ENCODE measurements at regions not wholly inside any gene's neighbourhood (a gene's known extent, or its start where the extent isn't known, plus 50 kb on each side); places are given as distances from the start of the nearest gene placed in this dataset.

DNA sequence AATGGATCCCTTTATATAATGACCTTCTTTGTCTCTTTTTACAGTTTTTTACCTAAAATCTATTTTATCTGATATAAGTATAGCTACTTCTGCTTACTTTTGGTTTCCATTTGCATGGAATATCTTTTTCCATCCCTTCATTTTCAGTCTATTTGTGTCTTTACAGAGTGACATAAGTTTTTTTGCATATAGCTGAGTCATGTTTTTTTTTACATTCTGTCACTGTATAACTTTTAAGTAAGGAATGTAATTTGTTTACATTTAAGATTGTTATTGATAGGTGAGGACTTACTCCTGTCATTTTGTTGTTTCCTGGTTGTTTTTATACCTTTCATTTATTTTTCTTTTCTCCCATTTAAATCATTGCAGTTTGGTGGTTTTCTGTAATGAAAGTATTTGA, 402.7 kb upstream of the ADGRL2 start:
- Mint-ChIP-seq H3K4me1 (no peaks in the 10 kb centered on the region), H3K4me3 (no peak overlapping the region), H3K27ac (ENCODE audit: unreplicated experiment) (no peak overlapping the region), H3K9me3 (peaks cover 11% of the 10 kb centered on the region), H3K27me3 (ENCODE audit: low read depth) (no peaks in the 10 kb centered on the region), H3K36me3 (ENCODE audit: low read depth) (peaks cover 10% of the 10 kb centered on the region)
- no peak for DNase-seq (ENCODE audit: low read depth, low spot score)
- TF ChIP-seq, protein P1, sequence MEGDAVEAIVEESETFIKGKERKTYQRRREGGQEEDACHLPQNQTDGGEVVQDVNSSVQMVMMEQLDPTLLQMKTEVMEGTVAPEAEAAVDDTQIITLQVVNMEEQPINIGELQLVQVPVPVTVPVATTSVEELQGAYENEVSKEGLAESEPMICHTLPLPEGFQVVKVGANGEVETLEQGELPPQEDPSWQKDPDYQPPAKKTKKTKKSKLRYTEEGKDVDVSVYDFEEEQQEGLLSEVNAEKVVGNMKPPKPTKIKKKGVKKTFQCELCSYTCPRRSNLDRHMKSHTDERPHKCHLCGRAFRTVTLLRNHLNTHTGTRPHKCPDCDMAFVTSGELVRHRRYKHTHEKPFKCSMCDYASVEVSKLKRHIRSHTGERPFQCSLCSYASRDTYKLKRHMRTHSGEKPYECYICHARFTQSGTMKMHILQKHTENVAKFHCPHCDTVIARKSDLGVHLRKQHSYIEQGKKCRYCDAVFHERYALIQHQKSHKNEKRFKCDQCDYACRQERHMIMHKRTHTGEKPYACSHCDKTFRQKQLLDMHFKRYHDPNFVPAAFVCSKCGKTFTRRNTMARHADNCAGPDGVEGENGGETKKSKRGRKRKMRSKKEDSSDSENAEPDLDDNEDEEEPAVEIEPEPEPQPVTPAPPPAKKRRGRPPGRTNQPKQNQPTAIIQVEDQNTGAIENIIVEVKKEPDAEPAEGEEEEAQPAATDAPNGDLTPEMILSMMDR (conservative IDR thresholded peaks at IDR 0.05): no peak

DNA sequence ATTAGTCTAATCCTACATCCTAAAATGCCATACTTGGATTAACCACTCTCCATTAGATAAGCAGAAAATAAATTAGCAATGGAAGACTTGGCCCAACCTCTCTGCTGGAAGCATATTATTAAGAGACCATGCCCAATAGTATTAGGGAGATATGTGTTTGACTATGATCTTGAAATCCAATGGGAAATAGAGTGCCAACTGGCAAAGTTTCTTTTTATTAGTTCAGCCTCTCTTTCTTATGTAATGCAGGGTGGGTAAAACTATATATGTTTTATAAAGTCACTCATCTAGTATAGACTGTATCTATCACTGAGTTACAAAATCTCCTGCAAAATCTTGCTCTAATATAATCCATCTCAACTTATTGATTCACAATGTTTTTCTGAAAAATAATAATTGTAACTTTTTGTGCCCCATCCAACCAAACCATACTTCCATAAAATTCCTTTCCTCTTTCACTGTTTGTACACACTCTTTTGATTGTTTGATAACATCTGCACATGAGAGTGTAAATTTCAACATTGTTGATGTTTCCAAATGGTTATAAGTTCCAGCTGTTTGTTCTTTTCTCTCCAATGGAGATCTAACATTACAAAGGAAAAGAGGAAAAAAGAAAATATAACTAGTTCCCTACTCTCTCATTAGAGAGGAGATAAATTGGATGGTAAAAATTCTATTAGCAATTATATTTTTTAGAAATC, 408.1 kb upstream of the ADGRL2 start:
- Mint-ChIP-seq H3K4me3 (no peak overlapping the region), H3K36me3 (ENCODE audit: low read depth) (no peaks in the 10 kb centered on the region), H3K9me3 (no peaks in the 10 kb centered on the region), H3K4me1 (no peaks in the 10 kb centered on the region), H3K27ac (ENCODE audit: unreplicated experiment) (no peak overlapping the region), H3K27me3 (ENCODE audit: low read depth) (no peaks in the 10 kb centered on the region)
- TF ChIP-seq, protein P1 (conservative IDR thresholded peaks at IDR 0.05): no peak
- no peak for DNase-seq (ENCODE audit: low read depth, low spot score)

DNA sequence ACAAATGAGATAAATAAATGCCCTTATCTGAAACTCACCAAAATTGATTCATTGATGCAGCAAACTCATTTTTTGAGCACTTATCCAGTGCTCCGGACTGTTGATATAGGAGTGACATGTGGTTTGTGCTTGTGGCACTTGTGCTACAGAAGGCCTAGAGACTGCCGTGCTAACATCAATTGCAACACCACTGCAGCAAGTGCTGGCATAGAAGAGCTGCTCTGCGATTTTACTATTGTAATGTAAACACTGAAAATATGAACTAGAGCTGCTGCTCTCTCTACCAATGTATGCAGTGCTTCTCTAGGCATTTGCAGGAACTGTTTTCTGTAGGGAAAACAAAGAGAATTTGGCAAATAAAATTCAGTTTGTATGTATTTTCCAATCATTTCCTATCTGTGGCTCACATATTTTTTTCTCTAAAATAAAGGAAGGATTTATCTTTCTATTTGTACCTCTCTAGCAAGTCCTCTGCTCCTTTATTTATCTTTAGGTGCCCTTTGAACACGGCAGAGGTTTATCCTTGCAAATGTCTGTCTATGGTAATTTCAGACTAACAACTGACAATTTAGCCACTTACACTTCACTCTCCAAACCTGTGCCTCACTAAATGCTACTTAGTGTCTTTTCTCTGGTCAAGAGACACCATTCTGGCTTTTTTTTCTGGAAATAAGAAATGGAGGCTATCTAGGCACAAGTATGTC, 409.5 kb upstream of the ADGRL2 start:
- H3K27me3 Mint-ChIP-seq (ENCODE audit: low read depth): no peaks in the 10 kb centered on the region
- no peak for DNase-seq (ENCODE audit: low read depth, low spot score)
- H3K4me3 Mint-ChIP-seq: no peak overlapping the region
- H3K4me1 Mint-ChIP-seq: peaks cover 2% of the 10 kb centered on the region
- no peaks in the 10 kb centered on the region for H3K36me3 Mint-ChIP-seq (ENCODE audit: low read depth)
- no peaks in the 10 kb centered on the region for H3K9me3 Mint-ChIP-seq
- no peak overlapping the region for H3K27ac Mint-ChIP-seq (ENCODE audit: unreplicated experiment)
- TF ChIP-seq, protein P1 (conservative IDR thresholded peaks at IDR 0.05): no peak

DNA sequence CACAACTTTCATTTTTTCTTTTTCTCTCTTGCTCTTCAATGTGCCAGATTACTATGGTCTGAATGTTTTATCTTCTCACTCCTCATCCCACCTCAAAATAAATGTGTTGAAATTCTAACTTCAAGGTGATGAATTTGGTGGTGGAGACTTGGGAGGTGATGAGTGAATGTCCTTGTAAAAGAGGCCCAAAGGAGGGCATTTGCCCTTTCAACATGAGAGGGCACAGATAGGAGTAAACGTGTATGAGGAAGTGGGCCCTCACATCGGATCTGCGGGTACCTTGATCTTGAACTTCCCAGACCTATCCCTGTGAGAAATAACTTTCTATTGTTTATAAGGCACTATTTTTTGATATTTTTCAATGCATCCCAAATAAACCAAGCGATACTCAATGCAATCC, 412.3 kb upstream of the ADGRL2 start:
- peaks cover 3% of the 10 kb centered on the region for H3K4me1 Mint-ChIP-seq
- DNase-seq (ENCODE audit: low read depth, low spot score): no peak
- H3K27ac Mint-ChIP-seq (ENCODE audit: unreplicated experiment): no peak overlapping the region
- no peaks in the 10 kb centered on the region for H3K36me3 Mint-ChIP-seq (ENCODE audit: low read depth)
- H3K9me3 Mint-ChIP-seq: no peaks in the 10 kb centered on the region
- no peak overlapping the region for H3K4me3 Mint-ChIP-seq
- no peaks in the 10 kb centered on the region for H3K27me3 Mint-ChIP-seq (ENCODE audit: low read depth)
- TF ChIP-seq, protein P1 (conservative IDR thresholded peaks at IDR 0.05): no peak

DNA sequence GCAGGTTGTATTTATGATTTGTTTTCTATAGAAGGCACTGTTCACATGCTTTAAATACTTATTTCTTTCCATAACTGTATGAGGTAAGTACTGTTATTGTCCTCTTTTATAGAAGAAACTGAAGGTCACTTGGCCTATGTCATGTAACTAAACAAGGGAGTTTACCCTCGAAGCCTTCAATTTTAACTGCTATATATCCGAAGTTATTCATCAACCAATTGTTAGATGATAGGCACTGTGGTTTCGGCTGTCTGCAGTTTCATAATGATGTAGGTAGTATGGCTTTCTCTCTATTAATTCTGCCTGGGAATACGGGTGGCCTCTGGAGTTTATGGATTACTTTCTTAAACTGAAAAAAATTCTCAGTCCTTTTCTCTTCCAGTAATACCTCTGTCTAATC, 413.3 kb upstream of the ADGRL2 start:
- Mint-ChIP-seq H3K4me3 (no peak overlapping the region), H3K9me3 (no peaks in the 10 kb centered on the region)
- TF ChIP-seq, protein P1 (conservative IDR thresholded peaks at IDR 0.05): no peak

More for the DNA sequence above, 413.3 kb upstream of the ADGRL2 start:
- Mint-ChIP-seq H3K27me3 (ENCODE audit: low read depth) (no peaks in the 10 kb centered on the region), H3K4me1 (peaks cover 12% of the 10 kb centered on the region), H3K27ac (ENCODE audit: unreplicated experiment) (no peak overlapping the region), H3K36me3 (ENCODE audit: low read depth) (no peaks in the 10 kb centered on the region)
- DNase-seq (ENCODE audit: low read depth, low spot score): no peak
